Sigmoid colon (tissue), 6 donors: ENCODE measurements at regions not wholly inside any gene's neighbourhood (a gene's known extent, or its start where the extent isn't known, plus 50 kb on each side); places are given as distances from the start of the nearest gene placed in this dataset.

Source experiments
- DNase-seq: peaks from one replicate; pipeline ENCODE4 v3.0.0-alpha.2; 2019
- H3K27ac ChIP-seq, 4 donors: fragments of 200-600 bp; sonication (generic); one replicate each; pipeline ENCODE4 v1.5.1; 2016 to 2019; ENCODE audit warnings: mild to moderate bottlenecking in 1 of 4
- H3K27me3 ChIP-seq, 3 donors: fragments of 200-600 bp; sonication (generic); one replicate each; pipeline ENCODE4 v1.5.1; 2019; ENCODE audit warnings: mild to moderate bottlenecking in 1 of 3
- H3K36me3 ChIP-seq, 4 donors: fragments of 200-600 bp; sonication (generic); one replicate each; pipeline ENCODE4 v1.5.1; 2016 to 2019
- H3K4me1 ChIP-seq, 4 donors: fragments of 200-600 bp; sonication (generic); one replicate each; pipeline ENCODE4 v1.5.1; 2017 to 2019
- H3K4me3 ChIP-seq, 4 donors: fragments of 200-600 bp; sonication (generic); one replicate each; pipeline ENCODE4 v1.5.1; 2017 to 2019; ENCODE audit warnings: mild to moderate bottlenecking in 2 of 4, moderate library complexity in 1 of 4
- H3K9me3 ChIP-seq, 4 donors: fragments of 200-600 bp in 3 of 4; sonication (generic) in 3 of 4; one replicate each; pipeline versions ENCODE4 v1.5.1 to v1.6.1; 2013 to 2019
- EP300 ChIP-seq, 4 donors: sonication (generic); formaldehyde crosslinking; IDR thresholded peaks; one replicate each; pipeline ENCODE4 v1.6.1; 2017; ENCODE audit warnings: antibody characterized with exemption in 4 of 4
- POLR2A ChIP-seq, 2 donors: fragments of 450-650 bp; IDR thresholded peaks; one replicate each; pipeline ENCODE4 v1.6.1; 2016; ENCODE audit warnings: antibody characterized with exemption in 2 of 2, mild to moderate bottlenecking in 2 of 2, moderate library complexity in 2 of 2
- POLR2AphosphoS5 ChIP-seq, 4 donors: sonication (generic); formaldehyde crosslinking; IDR thresholded peaks; one replicate each; pipeline ENCODE4 v1.6.1; 2017; ENCODE audit warnings: antibody characterized with exemption in 4 of 4
- WGBS, 2 donors: extraction: QIAGEN DNeasy Blood & Tissue Kit; methylation state at CpG; one replicate each; pipeline ENCODE4 v1.1.7; 2013; 5-methylcytosine and 5-hydroxymethylcytosine counted together
- intact Hi-C: fragments of 100-400 bp; cut with DNase I; formaldehyde crosslinking; loops from one replicate; pipeline ENCODE4 v1.15.1; 2023
- TF ChIP-seq, protein P1 (sequence below), 4 experiments: fragments of 450-650 bp in 3 of 4; fragments of 200-600 bp in 1 of 4; IDR thresholded peaks; one replicate each; pipeline ENCODE4 v1.5.1; 2016 to 2019; ENCODE audit warnings: antibody characterized with exemption in 4 of 4, mild to moderate bottlenecking in 3 of 4, moderate library complexity in 2 of 4
- donor health status: healthy with polysubstance abuse.
- donor health status: healthy.

DNA sequence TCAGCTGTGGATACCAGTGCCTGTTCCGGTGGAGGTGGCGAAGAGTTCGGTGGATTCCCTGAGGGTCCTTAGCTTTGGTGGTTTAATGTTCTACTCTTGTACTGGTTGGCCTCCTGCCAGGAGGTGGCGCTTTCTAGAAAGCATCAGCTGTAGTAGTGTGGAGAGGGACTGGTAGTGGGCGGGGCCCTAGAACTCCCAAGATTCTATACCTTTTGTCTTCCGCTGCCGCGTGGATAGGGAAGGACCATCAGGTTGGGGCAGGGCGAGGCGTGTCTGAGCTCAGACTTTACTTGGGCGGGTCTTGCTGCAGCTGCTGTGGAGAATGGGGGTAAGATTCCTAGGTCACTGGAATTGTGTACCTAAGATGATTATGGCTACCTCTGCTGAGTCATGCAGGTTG, 390.3 kb downstream of the FAM47A start:
- WGBS, 2 donors = 86 to 95% methylated on average over 11 of the region's 11 CpGs
- Histone ChIP-seq H3K4me1 (no peaks in the 10 kb centered on the region), H3K27ac (no peak overlapping the region), H3K27me3 (no peaks in the 10 kb centered on the region), H3K36me3 (no peaks in the 10 kb centered on the region), H3K4me3 (no peak overlapping the region), H3K9me3 (no peaks in the 10 kb centered on the region)
- no peak for TF ChIP-seq POLR2AphosphoS5 (IDR thresholded peaks at IDR 0.05)
- TF ChIP-seq, protein P1, sequence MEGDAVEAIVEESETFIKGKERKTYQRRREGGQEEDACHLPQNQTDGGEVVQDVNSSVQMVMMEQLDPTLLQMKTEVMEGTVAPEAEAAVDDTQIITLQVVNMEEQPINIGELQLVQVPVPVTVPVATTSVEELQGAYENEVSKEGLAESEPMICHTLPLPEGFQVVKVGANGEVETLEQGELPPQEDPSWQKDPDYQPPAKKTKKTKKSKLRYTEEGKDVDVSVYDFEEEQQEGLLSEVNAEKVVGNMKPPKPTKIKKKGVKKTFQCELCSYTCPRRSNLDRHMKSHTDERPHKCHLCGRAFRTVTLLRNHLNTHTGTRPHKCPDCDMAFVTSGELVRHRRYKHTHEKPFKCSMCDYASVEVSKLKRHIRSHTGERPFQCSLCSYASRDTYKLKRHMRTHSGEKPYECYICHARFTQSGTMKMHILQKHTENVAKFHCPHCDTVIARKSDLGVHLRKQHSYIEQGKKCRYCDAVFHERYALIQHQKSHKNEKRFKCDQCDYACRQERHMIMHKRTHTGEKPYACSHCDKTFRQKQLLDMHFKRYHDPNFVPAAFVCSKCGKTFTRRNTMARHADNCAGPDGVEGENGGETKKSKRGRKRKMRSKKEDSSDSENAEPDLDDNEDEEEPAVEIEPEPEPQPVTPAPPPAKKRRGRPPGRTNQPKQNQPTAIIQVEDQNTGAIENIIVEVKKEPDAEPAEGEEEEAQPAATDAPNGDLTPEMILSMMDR (IDR thresholded peaks at IDR 0.05) = no peak
- TF ChIP-seq POLR2A (IDR thresholded peaks at IDR 0.05) = no peak
- TF ChIP-seq EP300 (IDR thresholded peaks at IDR 0.05) = no peak
- DNase-seq = peak; percentile 27
- intact Hi-C loops = no loop called here

DNA sequence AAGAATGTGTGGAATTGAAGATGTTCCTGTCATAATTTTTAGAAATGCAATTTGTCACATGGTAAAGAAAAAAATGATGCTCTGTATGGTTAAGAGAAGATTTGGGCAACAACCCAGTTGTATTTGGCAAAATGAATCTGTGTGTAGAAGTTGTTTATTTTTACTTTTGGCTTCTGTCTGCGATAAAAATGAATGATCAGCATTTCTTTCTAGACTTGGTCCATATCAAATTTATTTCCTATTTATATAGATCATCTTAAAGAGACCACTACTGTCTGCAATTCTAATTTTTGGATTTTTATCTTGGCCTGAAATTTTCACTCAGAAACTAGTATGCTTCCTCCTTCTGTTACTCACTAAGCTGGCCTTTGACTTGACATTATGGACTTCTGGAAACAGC, 396.9 kb downstream of the FAM47A start:
- H3K4me3 ChIP-seq = no peak overlapping the region
- DNase-seq = no peak
- no peaks in the 10 kb centered on the region for H3K9me3 ChIP-seq
- no peaks in the 10 kb centered on the region for H3K27me3 ChIP-seq
- WGBS, 2 donors = 77 to 82% methylated on average over 1 of the region's 1 CpG
- TF ChIP-seq, protein P1 (IDR thresholded peaks at IDR 0.05) = no peak
- TF ChIP-seq POLR2A (IDR thresholded peaks at IDR 0.05) (no peak), POLR2AphosphoS5 (IDR thresholded peaks at IDR 0.05) (no peak), EP300 (IDR thresholded peaks at IDR 0.05) (no peak)
- H3K4me1 ChIP-seq = no peaks in the 10 kb centered on the region
- H3K27ac ChIP-seq = no peak overlapping the region
- H3K36me3 ChIP-seq = no peaks in the 10 kb centered on the region
- intact Hi-C loops = no loop called here

DNA sequence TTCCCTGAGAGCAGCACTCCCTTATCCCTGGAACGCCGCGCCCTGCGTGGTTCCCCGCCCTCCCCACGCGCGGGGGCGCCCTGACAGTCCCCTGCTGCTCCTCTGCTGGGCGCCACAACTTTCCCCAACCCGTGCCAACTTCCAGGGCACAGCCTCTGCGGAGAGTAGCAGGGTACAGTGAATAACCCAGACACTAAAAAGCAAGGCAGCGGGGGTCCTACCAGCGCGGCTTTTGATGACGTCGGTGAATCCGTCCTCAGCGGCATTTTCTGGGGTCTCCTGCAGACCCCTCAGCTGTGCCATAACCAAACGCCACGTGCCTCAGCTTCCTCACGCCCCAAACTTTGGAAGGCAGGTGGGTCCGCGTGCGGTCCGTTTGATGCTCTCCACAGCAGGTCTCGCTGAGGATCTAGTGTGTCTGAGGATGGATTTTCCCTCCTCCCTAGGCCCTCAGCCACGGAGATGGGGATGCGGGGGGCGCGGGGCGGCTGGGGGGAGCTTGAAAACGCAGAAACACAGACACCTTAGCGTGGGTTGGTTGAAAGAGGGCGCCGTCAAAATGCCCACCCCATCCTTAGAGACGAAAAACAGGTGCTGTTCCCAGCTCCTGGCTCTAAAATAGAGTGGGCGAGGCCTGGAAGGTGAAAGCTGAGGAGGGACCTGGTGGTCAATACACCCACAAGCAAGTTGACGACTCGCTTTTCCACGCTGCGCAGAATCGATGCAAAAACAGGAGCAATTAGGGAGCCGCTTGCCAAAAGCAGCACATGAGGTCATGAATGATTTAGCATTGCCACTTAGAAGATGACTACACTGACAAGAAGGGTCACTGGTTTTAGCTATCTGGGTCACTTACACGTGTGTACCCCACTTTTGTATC, 405.6 kb downstream of the FAM47A start:
- DNase-seq = peak; percentile 56
- Histone ChIP-seq H3K27me3 (no peaks in the 10 kb centered on the region), H3K9me3 (no peaks in the 10 kb centered on the region), H3K4me1 (no peaks in the 10 kb centered on the region), H3K36me3 (no peaks in the 10 kb centered on the region), H3K27ac (peak overlapping the region; percentile 25 to 55 (median 52)), H3K4me3 (peak overlapping the region; percentile 25 to 47 (median 42))
- intact Hi-C loops = no loop called here
- WGBS, 2 donors = 14 to 43% methylated on average over 45 of the region's 45 CpGs
- no peak for TF ChIP-seq POLR2A (IDR thresholded peaks at IDR 0.05)
- TF ChIP-seq, protein P1 (IDR thresholded peaks at IDR 0.05) = no peak
- TF ChIP-seq POLR2AphosphoS5 (IDR thresholded peaks at IDR 0.05) = no peak
- no peak for TF ChIP-seq EP300 (IDR thresholded peaks at IDR 0.05)

DNA sequence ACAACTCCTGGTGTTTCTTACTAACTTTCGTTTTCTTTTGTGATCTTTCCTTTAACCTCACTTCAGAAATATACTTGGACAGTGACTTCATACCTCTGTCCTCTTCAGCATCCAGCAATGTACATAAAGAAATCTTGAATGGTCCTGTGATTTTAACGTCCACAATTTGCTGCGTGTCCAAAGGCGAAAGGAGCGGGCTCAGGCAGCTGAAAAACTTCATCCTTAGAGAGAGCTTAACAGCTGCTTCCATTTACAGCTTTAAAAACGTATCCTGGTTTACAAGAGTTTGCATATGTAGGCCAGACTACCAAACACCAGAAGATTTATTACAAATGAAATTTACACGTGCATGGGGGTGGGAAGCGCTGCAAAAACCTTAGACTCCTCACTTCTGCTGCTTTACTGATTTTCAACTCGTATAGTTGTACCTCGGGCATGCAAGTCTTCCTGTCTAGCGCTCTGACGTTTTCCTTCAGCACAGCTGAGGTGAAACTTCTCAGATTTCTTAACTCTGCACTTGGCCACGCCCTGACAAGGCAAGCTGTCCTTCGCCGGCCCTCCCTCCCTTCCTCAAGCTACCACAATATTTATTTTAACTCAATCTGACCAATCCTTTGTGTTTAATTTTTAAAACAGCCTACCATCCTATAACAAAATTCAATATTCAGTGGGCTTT, 406.4 kb downstream of the FAM47A start:
- Histone ChIP-seq H3K4me3 (peak overlapping the region; percentile 21 to 47 (median 42)), H3K36me3 (no peaks in the 10 kb centered on the region), H3K4me1 (no peaks in the 10 kb centered on the region), H3K27me3 (no peaks in the 10 kb centered on the region), H3K9me3 (no peaks in the 10 kb centered on the region), H3K27ac (peak overlapping the region in 3 of 4 donors; percentile 50 to 55 (median 53))
- TF ChIP-seq, protein P1 (IDR thresholded peaks at IDR 0.05) = no peak
- TF ChIP-seq POLR2AphosphoS5 (IDR thresholded peaks at IDR 0.05) = peak in 2 of 4 donors; percentile 14 to 27
- no peak for TF ChIP-seq EP300 (IDR thresholded peaks at IDR 0.05)
- TF ChIP-seq POLR2A (IDR thresholded peaks at IDR 0.05) = no peak
- WGBS, 2 donors = 4 to 15% methylated on average over 15 of the region's 15 CpGs
- DNase-seq = peak; percentile 71
- intact Hi-C loops = no loop called here
